ENCODE measurements at regions not wholly inside any gene's neighbourhood (a gene's known extent, or its start where the extent isn't known, plus 50 kb on each side); places are given as distances from the start of the nearest gene placed in this dataset.

GRCh38 chr3:127056976-127057375 is 74.1 kb downstream of the PLXNA1 start:
- Histone ChIP-seq H3K79me2 (no peaks in the 10 kb centered on the region), H3K36me3 (ENCODE audit: control insufficient read depth, insufficient read depth, low read length) (no peaks in the 10 kb centered on the region), H3K4me1 (no peaks in the 10 kb centered on the region), H3K4me2 (ENCODE audit: low read length) (no peak overlapping the region), H3K9me3 (ENCODE audit: control insufficient read depth, low read length) (no peaks in the 10 kb centered on the region), H3K27me3 (ENCODE audit: control insufficient read depth, insufficient read depth, low read length) (no peaks in the 10 kb centered on the region), H3K9ac (no peak overlapping the region), H3K27ac (no peak overlapping the region), H2AFZ (no peak overlapping the region), H3K4me3 (ENCODE audit: low read depth, low read length) (no peak overlapping the region)
- no peak for TF ChIP-seq CTCF (IDR thresholded peaks at IDR 0.05)

GRCh38 chr3:127059072-127059471 is 76.2 kb downstream of the PLXNA1 start:
- peaks cover 1% of the 10 kb centered on the region for H3K4me1 ChIP-seq
- no peaks in the 10 kb centered on the region for H3K36me3 ChIP-seq (ENCODE audit: control insufficient read depth, insufficient read depth, low read length)
- no peak overlapping the region for H2AFZ ChIP-seq
- H3K4me2 ChIP-seq (ENCODE audit: low read length): no peak overlapping the region
- no peak overlapping the region for H3K4me3 ChIP-seq (ENCODE audit: low read depth, low read length)
- no peaks in the 10 kb centered on the region for H3K27me3 ChIP-seq (ENCODE audit: control insufficient read depth, insufficient read depth, low read length)
- no peaks in the 10 kb centered on the region for H3K79me2 ChIP-seq
- H3K27ac ChIP-seq: no peak overlapping the region
- H3K9me3 ChIP-seq (ENCODE audit: control insufficient read depth, low read length): no peaks in the 10 kb centered on the region
- TF ChIP-seq CTCF (IDR thresholded peaks at IDR 0.05): no peak
- no peak overlapping the region for H3K9ac ChIP-seq

GRCh38 chr3:127061641-127062040 is 78.7 kb downstream of the PLXNA1 start:
- H3K27me3 ChIP-seq (ENCODE audit: control insufficient read depth, insufficient read depth, low read length): no peaks in the 10 kb centered on the region
- H3K27ac ChIP-seq: no peak overlapping the region
- no peak overlapping the region for H2AFZ ChIP-seq
- H3K4me1 ChIP-seq: peaks cover 12% of the 10 kb centered on the region
- no peaks in the 10 kb centered on the region for H3K9me3 ChIP-seq (ENCODE audit: control insufficient read depth, low read length)
- no peak for TF ChIP-seq CTCF (IDR thresholded peaks at IDR 0.05)
- no peaks in the 10 kb centered on the region for H3K36me3 ChIP-seq (ENCODE audit: control insufficient read depth, insufficient read depth, low read length)
- no peak overlapping the region for H3K4me2 ChIP-seq (ENCODE audit: low read length)
- H3K79me2 ChIP-seq: no peaks in the 10 kb centered on the region
- no peak overlapping the region for H3K9ac ChIP-seq
- no peak overlapping the region for H3K4me3 ChIP-seq (ENCODE audit: low read depth, low read length)

DNA sequence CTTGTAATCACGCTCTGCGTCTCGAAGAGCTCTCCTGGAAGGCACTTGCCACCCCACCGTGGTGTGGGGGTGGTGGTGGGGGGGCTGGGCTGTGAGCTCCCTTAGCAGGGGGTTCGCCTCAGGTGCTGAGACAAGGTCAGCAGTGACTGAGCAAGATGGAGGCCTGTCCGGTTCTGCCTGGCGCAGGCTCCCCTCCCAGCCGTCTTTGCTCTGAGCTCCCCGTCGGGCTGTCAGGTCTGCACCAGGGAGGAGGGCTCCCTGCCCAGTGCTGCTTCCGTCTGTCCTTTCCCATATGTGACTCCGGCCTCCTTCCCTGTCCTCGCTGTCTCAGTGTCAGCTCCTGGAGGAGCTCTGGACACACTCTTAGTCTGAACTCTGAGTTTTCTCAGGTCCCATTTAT is 80.0 kb downstream of the PLXNA1 start:
- no peak for TF ChIP-seq CTCF (IDR thresholded peaks at IDR 0.05)
- peak overlapping the region; percentile 11 for H3K27ac ChIP-seq

GRCh38 chr3:127063916-127064315 is 81.0 kb downstream of the PLXNA1 start:
- H3K27me3 ChIP-seq (ENCODE audit: control insufficient read depth, insufficient read depth, low read length): no peaks in the 10 kb centered on the region
- H3K36me3 ChIP-seq (ENCODE audit: control insufficient read depth, insufficient read depth, low read length): no peaks in the 10 kb centered on the region
- H3K4me3 ChIP-seq (ENCODE audit: low read depth, low read length): no peak overlapping the region
- no peak for TF ChIP-seq CTCF (IDR thresholded peaks at IDR 0.05)
- no peaks in the 10 kb centered on the region for H3K9me3 ChIP-seq (ENCODE audit: control insufficient read depth, low read length)
- H3K4me1 ChIP-seq: peaks cover 12% of the 10 kb centered on the region
- H3K4me2 ChIP-seq (ENCODE audit: low read length): no peak overlapping the region
- peak overlapping the region; percentile 30 for H2AFZ ChIP-seq
- peak overlapping the region; percentile 66 for H3K27ac ChIP-seq
- no peak overlapping the region for H3K9ac ChIP-seq
- no peaks in the 10 kb centered on the region for H3K79me2 ChIP-seq

More for the DNA sequence above, 80.0 kb downstream of the PLXNA1 start:
- H2AFZ ChIP-seq: peak overlapping the region; percentile 8
- no peak overlapping the region for H3K4me3 ChIP-seq (ENCODE audit: low read depth, low read length)
- no peaks in the 10 kb centered on the region for H3K36me3 ChIP-seq (ENCODE audit: control insufficient read depth, insufficient read depth, low read length)
- peaks cover 12% of the 10 kb centered on the region for H3K4me1 ChIP-seq
- H3K79me2 ChIP-seq: no peaks in the 10 kb centered on the region
- H3K9me3 ChIP-seq (ENCODE audit: control insufficient read depth, low read length): no peaks in the 10 kb centered on the region
- H3K4me2 ChIP-seq (ENCODE audit: low read length): no peak overlapping the region
- no peaks in the 10 kb centered on the region for H3K27me3 ChIP-seq (ENCODE audit: control insufficient read depth, insufficient read depth, low read length)
- no peak overlapping the region for H3K9ac ChIP-seq
